KG1 (cell line): ENCODE measurements at regions not wholly inside any gene's neighbourhood (a gene's known extent, or its start where the extent isn't known, plus 50 kb on each side); places are given as distances from the start of the nearest gene placed in this dataset.

Experiments
- DNase-seq: peaks from one replicate; lab custom pipeline; 2025; lab: John Stamatoyannopoulos, UW

GRCh38 chrX:7789200-7789599 lies 53.8 kb upstream of the VCX start:
- DNase-seq: no peak

- DNase-seq: no peak
Measured at GRCh38 chrX:7788334-7788733, 54.6 kb upstream of the VCX start.

- DNase-seq: no peak
Measured at GRCh38 chrX:7787714-7788113, 55.3 kb upstream of the VCX start.

DNA sequence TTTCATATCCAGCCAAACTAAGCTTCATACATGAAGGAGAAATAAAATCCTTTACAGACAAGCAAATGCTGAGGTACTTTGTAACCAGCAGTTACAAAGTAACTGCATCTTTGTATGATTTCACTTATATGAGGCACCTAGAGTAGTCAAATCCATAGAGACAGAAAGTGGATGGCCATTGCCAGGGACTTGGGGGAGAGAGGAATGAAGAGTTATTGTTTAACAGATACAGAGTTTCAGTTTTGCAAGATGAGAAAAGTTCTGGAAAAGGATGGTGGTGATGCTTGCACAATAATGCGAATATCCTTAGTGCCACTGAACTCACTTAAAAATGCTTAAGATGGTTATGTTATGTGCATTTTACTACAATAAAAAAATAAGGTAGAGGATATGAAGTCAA lies 58.4 kb upstream of the VCX start:
- no peak for DNase-seq

DNA sequence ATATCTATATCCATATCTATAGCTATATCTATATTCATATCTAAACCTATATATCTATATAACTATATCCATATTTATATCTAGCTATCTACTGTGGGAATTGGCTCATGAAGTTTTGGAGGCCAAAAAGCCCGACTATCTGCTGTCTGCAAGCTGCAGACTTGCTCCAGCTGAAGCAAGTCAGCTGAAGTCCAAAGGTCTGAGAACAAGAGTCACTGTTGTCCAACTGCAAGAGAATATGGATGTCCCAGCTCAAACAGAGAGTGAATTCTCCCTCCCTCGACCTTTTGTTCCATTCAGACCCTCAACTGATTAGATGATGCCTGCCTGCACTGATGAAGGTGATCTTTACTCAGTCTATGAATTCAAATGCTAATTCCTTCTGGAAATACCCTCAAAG lies 63.3 kb upstream of the VCX start:
- no peak for DNase-seq

DNA sequence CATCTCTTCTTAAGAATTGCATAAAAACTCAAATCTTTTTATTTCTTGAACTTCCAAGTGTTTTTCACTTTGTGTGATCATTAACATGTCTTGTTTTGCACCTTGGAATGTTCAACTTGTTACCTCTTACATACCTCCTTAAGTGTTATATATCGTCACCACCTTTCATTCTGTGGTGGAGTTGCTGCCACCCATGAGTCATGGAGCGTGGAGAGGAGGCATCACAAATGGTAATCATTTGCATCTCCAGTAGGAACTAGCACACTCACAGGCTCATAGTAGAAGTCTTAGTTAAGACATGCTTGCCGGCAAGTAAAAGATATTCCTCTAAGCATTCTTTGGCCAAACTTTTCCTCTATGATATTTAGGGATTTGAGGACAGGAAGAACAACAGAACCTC lies 67.0 kb upstream of the VCX start:
- no peak for DNase-seq

- DNase-seq: no peak
Measured at GRCh38 chrX:7771788-7772438, 71.1 kb upstream of the VCX start.

GRCh38 chrX:7759830-7760229 lies 83.1 kb upstream of the VCX start:
- DNase-seq: no peak

DNA sequence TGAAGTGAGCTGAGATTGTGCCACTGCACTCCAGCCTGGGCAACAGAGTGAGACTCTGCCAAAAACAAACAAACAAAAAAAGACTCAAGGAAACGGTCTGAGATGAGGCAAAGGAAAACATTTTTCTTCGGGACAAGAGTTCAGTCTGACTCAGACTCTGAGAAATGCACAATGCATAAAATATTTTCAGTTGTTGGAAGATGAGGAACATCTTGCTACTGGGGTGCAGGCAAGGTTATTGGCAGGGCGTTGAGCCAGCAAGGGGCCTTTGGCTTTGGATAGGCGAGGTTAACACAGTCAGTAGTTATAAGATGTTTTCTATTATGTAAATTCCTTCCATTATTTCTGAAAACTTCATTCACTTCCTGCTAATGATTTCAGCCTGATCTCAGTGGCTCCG lies 96.1 kb upstream of the VCX start:
- DNase-seq: no peak

GRCh38 chrX:7730071-7730470 lies 112.9 kb upstream of the VCX start:
- no peak for DNase-seq

DNA sequence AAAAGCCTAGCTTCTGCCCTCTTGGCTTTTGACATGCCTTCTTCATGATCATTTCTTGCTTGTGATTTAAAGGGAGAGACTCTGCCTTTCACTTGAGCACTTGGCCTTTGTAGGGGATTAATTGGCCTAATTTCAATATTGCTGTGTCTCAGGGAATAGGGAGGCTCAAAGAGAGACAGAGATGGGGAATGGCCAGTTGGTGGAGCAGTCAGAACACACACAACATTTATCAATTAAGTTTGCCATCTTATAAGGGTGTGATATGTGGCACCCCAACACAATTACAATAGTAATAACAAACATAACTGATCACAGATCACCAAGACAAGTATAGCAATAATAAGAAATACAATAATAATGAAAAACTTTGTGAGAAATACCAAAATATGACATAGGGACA lies 122.5 kb upstream of the VCX start:
- no peak for DNase-seq

DNA sequence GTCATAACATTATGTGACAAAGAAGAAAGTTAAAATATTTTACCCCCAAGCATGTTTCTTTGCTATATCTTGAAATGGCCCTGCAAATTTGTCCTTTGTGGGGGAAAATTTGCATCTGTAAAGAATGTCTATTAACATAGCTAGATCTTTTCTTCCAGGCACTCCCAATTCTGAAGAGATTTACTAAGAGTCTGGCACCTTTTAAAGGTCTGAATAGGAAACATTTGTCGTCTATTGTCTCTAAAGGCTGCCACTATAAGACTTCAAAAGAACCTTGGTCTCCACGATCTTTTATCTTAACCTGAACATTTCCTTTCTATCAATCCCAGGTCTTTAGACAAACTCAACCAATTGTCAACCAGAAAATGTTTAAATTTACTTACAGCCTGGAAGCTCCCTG lies 128.6 kb upstream of the VCX start:
- no peak for DNase-seq

DNA sequence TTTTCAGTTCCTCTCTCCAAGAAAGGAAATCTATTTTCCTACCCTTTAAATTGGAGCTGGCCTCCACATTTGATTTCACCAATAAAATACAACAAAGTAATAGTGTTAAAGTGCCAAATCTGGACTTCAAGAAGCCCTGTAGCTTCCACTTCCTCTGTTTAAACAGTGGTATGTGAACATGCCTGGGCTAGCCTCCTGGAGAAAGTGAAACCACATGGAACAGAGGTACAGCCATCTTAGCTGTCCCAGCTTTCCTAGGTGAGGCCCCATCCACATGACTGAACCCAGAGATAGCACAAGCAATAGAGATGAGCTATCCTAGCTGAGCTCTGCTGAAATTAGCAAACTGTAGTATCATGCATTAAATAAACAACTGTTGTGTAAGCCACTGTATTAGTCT lies 131.8 kb upstream of the VCX start:
- DNase-seq: no peak

GRCh38 chrX:7709845-7710244 lies 133.1 kb upstream of the VCX start:
- DNase-seq: no peak

- DNase-seq: no peak
Measured at GRCh38 chrX:7706032-7706431, 136.9 kb upstream of the VCX start.

- no peak for DNase-seq
Measured at GRCh38 chrX:7704205-7704604, 138.8 kb upstream of the VCX start.

GRCh38 chrX:7698248-7698647 lies 144.7 kb upstream of the VCX start:
- no peak for DNase-seq

- DNase-seq: no peak
Measured at GRCh38 chrX:7690842-7691241, 152.1 kb upstream of the VCX start.

GRCh38 chrX:7689791-7690412 lies 153.1 kb upstream of the VCX start:
- no peak for DNase-seq

DNA sequence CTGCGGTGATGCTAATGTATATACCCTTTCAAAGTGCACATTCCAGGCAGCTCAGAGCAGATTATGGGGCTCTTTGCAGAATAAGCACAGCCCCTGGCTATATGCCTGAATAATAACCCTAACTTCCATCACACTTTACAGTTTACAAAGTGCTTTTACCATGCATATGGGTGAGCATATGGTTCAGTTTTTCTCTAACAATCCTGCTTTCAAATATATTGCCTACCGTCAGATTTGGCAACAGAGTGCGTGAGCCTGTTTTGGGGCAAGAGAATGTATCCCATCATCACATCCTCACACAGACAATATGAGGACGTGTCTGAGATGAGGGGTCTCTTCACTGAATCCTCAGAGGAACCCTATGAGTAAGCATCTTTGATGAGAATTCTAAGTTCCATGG lies 162.8 kb upstream of the VCX start:
- DNase-seq: no peak

DNA sequence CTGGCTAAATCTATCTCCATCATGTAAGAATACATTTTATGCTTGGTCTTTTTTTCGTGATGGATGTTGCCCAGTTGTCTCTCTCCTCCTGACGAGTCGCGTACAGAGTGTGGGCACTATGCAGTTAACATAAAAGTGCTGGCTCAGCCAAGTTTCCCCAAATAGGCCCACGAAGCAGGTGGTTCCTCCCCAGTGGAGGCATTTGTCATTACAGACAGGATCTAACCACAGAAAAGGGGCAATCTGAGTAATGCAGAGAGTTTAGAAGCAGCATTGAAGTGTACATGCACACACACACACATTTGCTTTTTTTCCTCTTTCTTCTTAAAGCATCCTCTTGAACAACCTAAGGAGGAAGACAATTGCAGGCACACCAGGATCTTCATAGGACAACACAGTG lies 188.7 kb upstream of the VCX start:
- no peak for DNase-seq

DNA sequence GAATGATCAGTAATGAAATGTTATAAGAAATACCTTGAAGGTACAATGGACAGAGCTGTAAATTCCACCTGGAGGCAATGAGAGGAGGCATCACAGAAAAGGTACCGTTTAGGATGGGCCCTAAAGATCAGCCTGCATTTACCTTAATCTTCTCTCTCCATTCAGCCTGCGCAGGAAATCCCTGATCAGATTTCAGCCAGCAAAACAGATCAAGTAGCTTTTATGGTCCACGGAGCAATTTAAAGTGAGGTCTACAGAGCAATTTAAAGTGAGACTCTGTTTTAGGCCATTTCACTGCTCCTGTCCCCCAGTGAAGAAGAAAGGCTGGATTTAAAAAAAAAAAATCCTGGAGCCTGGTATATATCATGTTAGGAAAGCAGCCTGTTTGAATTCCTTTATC lies 195.1 kb upstream of the VCX start:
- DNase-seq: no peak

DNA sequence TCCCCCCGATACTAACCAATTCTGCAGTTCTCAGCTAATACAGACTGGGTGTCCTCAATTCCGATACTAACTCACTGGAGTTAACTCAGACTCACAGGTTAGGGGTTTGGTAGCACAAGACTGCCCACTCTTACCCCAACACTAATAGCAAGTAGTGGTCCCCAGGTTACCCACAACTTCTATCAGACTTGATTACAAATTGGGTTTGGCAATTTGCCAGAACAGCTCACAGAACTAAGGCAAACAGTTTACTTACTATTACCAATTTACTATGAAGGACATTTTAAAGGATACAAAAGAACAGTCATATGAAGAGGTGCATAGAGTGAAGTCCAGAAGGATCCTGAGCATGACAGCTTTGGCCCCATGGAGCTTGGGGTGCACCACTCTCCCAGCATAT lies 201.8 kb upstream of the VCX start:
- no peak for DNase-seq

DNA sequence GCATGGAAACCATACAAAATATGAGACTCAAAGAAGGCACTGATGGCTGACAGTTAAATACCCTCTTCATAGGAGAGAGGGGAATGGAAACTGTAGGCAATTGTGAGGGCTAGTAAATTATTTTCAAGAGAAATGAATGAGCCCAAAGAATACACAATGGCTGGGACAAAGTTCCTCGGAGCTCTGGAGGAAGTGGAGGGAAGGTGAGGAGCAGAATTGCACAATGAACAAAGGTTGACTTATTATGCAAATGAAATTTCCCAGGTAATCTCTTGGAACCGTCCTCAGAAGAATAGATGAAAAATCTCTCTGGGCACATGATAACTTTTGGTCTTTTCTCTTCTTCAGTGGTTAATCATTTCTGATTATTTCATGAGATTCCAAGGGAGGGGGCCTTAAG lies 202.6 kb upstream of the VCX start:
- no peak for DNase-seq
